SK-N-SH treated with all-trans-retinoic acid at 6 μM for 48 hours (cell line): ENCODE measurements at regions not wholly inside any gene's neighbourhood (a gene's known extent, or its start where the extent isn't known, plus 50 kb on each side); places are given as distances from the start of the nearest gene placed in this dataset.

Experiments
- ATAC-seq: fragments of 200-7000 bp; cut with Tn5 transposase; 3 replicates; pipeline ENCODE4 v1.9.1; 2020; ENCODE audit warnings: mild to moderate bottlenecking, moderate library complexity
- ARNTL ChIP-seq: fragments of 450-650 bp; formaldehyde crosslinking; IDR thresholded peaks from 2 replicates; pipeline ENCODE4 v1.5.0; 2020; ENCODE audit warnings: low read depth, mild to moderate bottlenecking, moderate library complexity, borderline replicate concordance
- BACH2 ChIP-seq: fragments of 250-450 bp; sonication (Bioruptor Pico); IDR thresholded peaks from 2 replicates; pipeline ENCODE4 v1.9.0; 2021; ENCODE audit warnings: mild to moderate bottlenecking, borderline replicate concordance
- CREB5 ChIP-seq: fragments of 250-450 bp; sonication (Bioruptor Pico); IDR thresholded peaks from 2 replicates; pipeline ENCODE4 v1.5.1; 2020; ENCODE audit warnings: low read depth, mild to moderate bottlenecking, moderate library complexity
- CSDC2 ChIP-seq: fragments of 250-450 bp; sonication (Bioruptor Pico); IDR thresholded peaks from 2 replicates; pipeline ENCODE4 v1.5.0; 2020; ENCODE audit warnings: mild to moderate bottlenecking, moderate library complexity
- CSRNP3 ChIP-seq: fragments of 250-450 bp; sonication (Bioruptor Pico); IDR thresholded peaks from 2 replicates; pipeline ENCODE4 v1.5.1; 2021; ENCODE audit warnings: mild to moderate bottlenecking, moderate library complexity
- ESRRG ChIP-seq: fragments of 250-450 bp; sonication (Bioruptor Pico); IDR thresholded peaks from 2 replicates; pipeline ENCODE4 v1.6.1; 2021; ENCODE audit warnings: mild to moderate bottlenecking
- GLIS3 ChIP-seq: fragments of 250-450 bp; sonication (Bioruptor Pico); IDR thresholded peaks from 2 replicates; pipeline ENCODE4 v1.5.0; 2020; ENCODE audit warnings: mild to moderate bottlenecking, moderate library complexity
- ISL1 ChIP-seq: fragments of 250-450 bp; sonication (Bioruptor Pico); IDR thresholded peaks from 2 replicates; pipeline ENCODE4 v2.1.2; 2022; ENCODE audit warnings: mild to moderate bottlenecking, moderate library complexity
- OSR1 ChIP-seq: fragments of 250-450 bp; sonication (Bioruptor Pico); IDR thresholded peaks from 2 replicates; pipeline ENCODE4 v1.8.0; 2022; ENCODE audit warnings: moderate library complexity, mild to moderate bottlenecking, inconsistent platforms
- PPARA ChIP-seq: fragments of 250-450 bp; sonication (Bioruptor Pico); IDR thresholded peaks from 2 replicates; pipeline ENCODE4 v1.5.0; 2020; ENCODE audit warnings: mild to moderate bottlenecking, borderline replicate concordance
- SNAI2 ChIP-seq: fragments of 250-450 bp; sonication (Bioruptor Pico); IDR thresholded peaks from 2 replicates; pipeline ENCODE4 v1.5.0; 2020; ENCODE audit warnings: mild to moderate bottlenecking, moderate library complexity
- TCF4 ChIP-seq: fragments of 250-450 bp; sonication (Bioruptor Pico); IDR thresholded peaks from 2 replicates; pipeline ENCODE4 v1.8.0; 2021; ENCODE audit warnings: mild to moderate bottlenecking, moderate library complexity, borderline replicate concordance
- TOX ChIP-seq: fragments of 250-450 bp; sonication (Bioruptor Pico); IDR thresholded peaks from 2 replicates; pipeline ENCODE4 v1.8.0; 2021; ENCODE audit warnings: mild to moderate bottlenecking, moderate library complexity, borderline replicate concordance
- TSHZ2 ChIP-seq: fragments of 250-450 bp; sonication (Bioruptor Pico); IDR thresholded peaks from 2 replicates; pipeline ENCODE4 v1.5.0; 2020; ENCODE audit warnings: mild to moderate bottlenecking, moderate library complexity
- ZC3H10 ChIP-seq: fragments of 250-450 bp; sonication (Bioruptor Pico); IDR thresholded peaks from 2 replicates; pipeline ENCODE4 v1.5.1; 2021; ENCODE audit warnings: mild to moderate bottlenecking, moderate library complexity
- ZFP3 ChIP-seq: fragments of 250-450 bp; sonication (Bioruptor Pico); IDR thresholded peaks from 2 replicates; pipeline ENCODE4 v1.5.0; 2020; ENCODE audit warnings: mild to moderate bottlenecking, moderate library complexity
- ZFP30 ChIP-seq: fragments of 450-650 bp; formaldehyde crosslinking; IDR thresholded peaks from 2 replicates; pipeline ENCODE4 v1.5.0; 2022; ENCODE audit warnings: mild to moderate bottlenecking, moderate library complexity
- ZNF565 ChIP-seq: fragments of 450-650 bp; formaldehyde crosslinking; conservative IDR thresholded peaks from 2 replicates; pipeline ENCODE4 v1.5.0; 2020; ENCODE audit warnings: low read depth, mild to moderate bottlenecking, moderate library complexity
- ZNF70 ChIP-seq: fragments of 450-650 bp; formaldehyde crosslinking; IDR thresholded peaks from 2 replicates; pipeline ENCODE4 v1.5.0; 2020; ENCODE audit warnings: mild to moderate bottlenecking, moderate library complexity
- ZNF8 ChIP-seq: fragments of 450-650 bp; formaldehyde crosslinking; IDR thresholded peaks from 2 replicates; pipeline ENCODE4 v1.5.0; 2020; ENCODE audit warnings: mild to moderate bottlenecking, moderate library complexity
- TF ChIP-seq, protein P1 (sequence below): fragments of 250-450 bp; sonication (Bioruptor Pico); IDR thresholded peaks from 2 replicates; pipeline ENCODE4 v1.8.0; 2020; ENCODE audit warnings: mild to moderate bottlenecking, moderate library complexity, borderline replicate concordance

DNA sequence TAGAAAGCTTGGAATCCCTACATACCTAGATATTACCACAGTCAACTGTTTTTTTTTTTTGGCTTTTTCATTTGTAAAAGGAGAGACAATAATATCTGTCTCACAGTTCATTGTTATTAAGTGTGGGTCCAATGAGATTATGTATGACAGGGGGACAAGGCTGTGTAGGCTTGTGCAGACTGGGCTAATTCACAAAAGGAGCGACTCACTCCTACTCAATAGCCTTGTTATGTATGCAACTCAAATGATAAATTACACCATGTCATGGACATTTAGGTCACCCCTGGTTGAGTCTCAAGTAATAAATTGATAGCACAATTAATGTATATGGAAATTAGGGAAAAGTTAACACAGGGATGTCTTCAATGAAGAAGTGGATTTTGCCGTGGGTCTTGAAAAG, 208.2 kb upstream of the MAP3K7 start (continued):
- TF ChIP-seq ZFP30 (CRISPR knock-in tag) (no peak), GLIS3 (no peak)
- TF ChIP-seq, all 23 proteins: peak for 0

DNA sequence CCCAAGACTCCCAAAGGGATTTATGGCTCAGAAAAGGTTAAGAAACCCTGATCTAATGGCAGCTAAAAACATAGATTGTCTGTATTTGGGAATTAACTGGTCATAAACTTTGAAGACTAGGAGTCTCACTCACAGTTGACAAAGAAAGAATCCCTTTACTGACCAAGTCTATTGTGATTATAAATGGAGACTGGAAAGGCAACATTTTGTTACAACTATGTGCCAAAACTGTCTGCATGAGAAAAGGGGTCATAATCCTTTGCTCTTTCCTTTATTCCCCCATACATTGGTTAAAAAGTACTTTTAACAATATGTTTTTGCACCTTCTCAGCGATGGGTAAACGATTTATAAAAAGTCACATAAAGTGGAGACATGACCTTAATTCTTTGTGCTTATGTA, 206.9 kb upstream of the MAP3K7 start:
- TF ChIP-seq OSR1 (no peak), ZC3H10 (CRISPR knock-in tag) (no peak), ISL1 (no peak), ESRRG (CRISPR knock-in tag) (no peak), ZNF565 (CRISPR knock-in tag) (no peak), CSRNP3 (CRISPR knock-in tag) (no peak)
- TF ChIP-seq, all 23 proteins: peak for 0
- no peak for ATAC-seq

GRCh38 chr6:90790696-90791095, 203.8 kb upstream of the MAP3K7 start:
- no peak for TF ChIP-seq ZFP3 (CRISPR knock-in tag)
- no peak for TF ChIP-seq ZNF565 (CRISPR knock-in tag)
- TF ChIP-seq PPARA (CRISPR knock-in tag): no peak
- no peak for TF ChIP-seq BACH2 (CRISPR knock-in tag)
- no peak for TF ChIP-seq ZC3H10 (CRISPR knock-in tag)
- no peak for TF ChIP-seq TOX (CRISPR knock-in tag)
- no peak for TF ChIP-seq GLIS3
- no peak for TF ChIP-seq ARNTL (CRISPR knock-in tag)
- no peak for TF ChIP-seq TSHZ2
- no peak for TF ChIP-seq TCF4 (CRISPR knock-in tag)
- TF ChIP-seq ZNF8: no peak
- TF ChIP-seq SNAI2 (CRISPR knock-in tag): no peak
- no peak for TF ChIP-seq ESRRG (CRISPR knock-in tag)
- no peak for TF ChIP-seq ZNF70
- TF ChIP-seq OSR1: no peak
- TF ChIP-seq CSDC2 (CRISPR knock-in tag): no peak
- peak; percentile 82 for ATAC-seq

- peak; percentile 82 for ATAC-seq
These were observed 203.2 kb upstream of the MAP3K7 start for GRCh38 chr6:90790058-90790457.

More at GRCh38 chr6:90790058-90790457, 203.2 kb upstream of the MAP3K7 start:
- TF ChIP-seq ZNF70 (no peak), ESRRG (CRISPR knock-in tag) (no peak), TSHZ2 (no peak), ZFP3 (CRISPR knock-in tag) (no peak), GLIS3 (no peak), ZFP30 (CRISPR knock-in tag) (no peak), TOX (CRISPR knock-in tag) (no peak), ARNTL (CRISPR knock-in tag) (no peak), TCF4 (CRISPR knock-in tag) (no peak), SNAI2 (CRISPR knock-in tag) (no peak), CREB5 (CRISPR knock-in tag) (no peak), CSRNP3 (CRISPR knock-in tag) (no peak), ZNF565 (CRISPR knock-in tag) (no peak), OSR1 (no peak), ISL1 (no peak)
- TF ChIP-seq, protein P1, sequence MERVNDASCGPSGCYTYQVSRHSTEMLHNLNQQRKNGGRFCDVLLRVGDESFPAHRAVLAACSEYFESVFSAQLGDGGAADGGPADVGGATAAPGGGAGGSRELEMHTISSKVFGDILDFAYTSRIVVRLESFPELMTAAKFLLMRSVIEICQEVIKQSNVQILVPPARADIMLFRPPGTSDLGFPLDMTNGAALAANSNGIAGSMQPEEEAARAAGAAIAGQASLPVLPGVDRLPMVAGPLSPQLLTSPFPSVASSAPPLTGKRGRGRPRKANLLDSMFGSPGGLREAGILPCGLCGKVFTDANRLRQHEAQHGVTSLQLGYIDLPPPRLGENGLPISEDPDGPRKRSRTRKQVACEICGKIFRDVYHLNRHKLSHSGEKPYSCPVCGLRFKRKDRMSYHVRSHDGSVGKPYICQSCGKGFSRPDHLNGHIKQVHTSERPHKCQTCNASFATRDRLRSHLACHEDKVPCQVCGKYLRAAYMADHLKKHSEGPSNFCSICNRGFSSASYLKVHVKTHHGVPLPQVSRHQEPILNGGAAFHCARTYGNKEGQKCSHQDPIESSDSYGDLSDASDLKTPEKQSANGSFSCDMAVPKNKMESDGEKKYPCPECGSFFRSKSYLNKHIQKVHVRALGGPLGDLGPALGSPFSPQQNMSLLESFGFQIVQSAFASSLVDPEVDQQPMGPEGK (CRISPR knock-in tag): no peak
- TF ChIP-seq, all 23 proteins: peak for 0
